Colonic mucosa (tissue), 4 donors: ENCODE measurements at regions not wholly inside any gene's neighbourhood (a gene's known extent, or its start where the extent isn't known, plus 50 kb on each side); places are given as distances from the start of the nearest gene placed in this dataset.
"Not testable (repeated sequence)": the region's sequence is repeated elsewhere in the genome, so short reads cannot be mapped to it uniquely, and the experiment has no call there.

Experiments
- DNase-seq: peaks from one replicate; pipeline ENCODE4 v3.0.0-alpha.2; 2020
- H3K27ac ChIP-seq: fragments of 200-600 bp; one replicate; pipeline ENCODE4 v1.8.0; 2021
- H3K27me3 ChIP-seq: fragments of 200-600 bp; one replicate; pipeline ENCODE4 v1.8.0; 2021
- H3K36me3 ChIP-seq: fragments of 200-600 bp; one replicate; pipeline ENCODE4 v1.8.0; 2021
- H3K4me1 ChIP-seq: fragments of 200-600 bp; one replicate; pipeline ENCODE4 v1.8.0; 2021; ENCODE audit warnings: mild to moderate bottlenecking
- H3K4me3 ChIP-seq: fragments of 200-600 bp; one replicate; pipeline ENCODE4 v1.8.0; 2021
- H3K9ac ChIP-seq, 2 donors: one replicate each; pipeline ENCODE4 v1.7.0; 2013; ENCODE audit warnings: control low read depth in 2 of 2, low read depth in 2 of 2, low read length in 2 of 2
- H3K9me3 ChIP-seq: fragments of 200-600 bp; one replicate; pipeline ENCODE4 v1.8.0; 2021
- CTCF ChIP-seq: fragments of 200-600 bp; IDR thresholded peaks from one replicate; pipeline ENCODE4 v1.8.0; 2022; ENCODE audit warnings: antibody characterized with exemption, mild to moderate bottlenecking
- intact Hi-C: fragments of 100-400 bp; cut with DNase I; formaldehyde crosslinking; loops from one replicate; pipeline ENCODE4 v1.14.1; 2022
- donor health status: healthy.
- donor health status: DM: no; HTN: no; CAD: no.
- donor health status: DM: no; HTN: no; CAD: no.

DNA sequence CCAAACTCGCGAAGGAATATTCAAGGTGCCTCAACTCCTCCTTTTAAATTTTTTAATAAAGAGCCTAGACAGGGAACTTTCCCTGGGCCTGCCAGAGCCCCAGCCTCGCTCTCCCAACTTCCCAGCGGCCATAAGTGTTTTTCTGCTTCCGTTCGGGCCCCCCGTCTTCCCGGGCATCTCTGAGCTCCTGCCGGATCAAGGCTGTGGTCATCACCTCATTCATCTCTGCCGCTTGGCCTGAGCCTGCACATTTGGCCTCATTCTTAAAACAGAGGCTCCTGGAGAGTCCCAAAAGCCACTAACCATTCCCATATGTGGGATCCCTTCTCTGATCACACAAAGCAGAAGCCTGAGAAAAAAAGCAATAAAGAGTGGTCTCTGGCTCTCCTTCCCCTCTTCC lies 969.1 kb upstream of the DEFB115 start:
- Histone ChIP-seq H3K36me3 (no peaks in the 10 kb centered on the region), H3K4me3 (no peak overlapping the region), H3K9ac (no peak overlapping the region), H3K4me1 (no peaks in the 10 kb centered on the region), H3K27me3 (no peaks in the 10 kb centered on the region), H3K27ac (no peak overlapping the region), H3K9me3 (no peaks in the 10 kb centered on the region)
- intact Hi-C loops, result no loop called here
- TF ChIP-seq CTCF, result no peak
- no peak for DNase-seq

DNA sequence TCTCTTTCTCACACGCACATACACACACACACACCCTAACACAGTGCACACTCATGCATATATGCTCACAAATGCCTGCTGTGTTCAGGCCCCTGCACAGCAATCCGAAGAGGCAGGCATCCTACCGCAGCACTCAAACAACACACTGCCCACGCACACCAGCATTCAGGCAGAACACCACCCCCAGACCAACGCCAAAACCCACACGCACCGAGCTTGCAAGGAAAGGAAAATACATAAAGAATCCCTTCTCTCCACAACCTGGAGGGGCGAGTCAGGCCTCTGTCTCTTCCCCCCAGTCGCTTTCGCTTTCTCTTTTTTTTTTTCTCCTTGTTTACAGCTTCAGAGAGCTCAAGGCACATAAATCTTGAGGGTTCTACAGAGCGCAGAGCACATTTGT lies 968.4 kb upstream of the DEFB115 start:
- peak overlapping the region; percentile 59 for H3K27ac ChIP-seq
- H3K27me3 ChIP-seq, result not testable (repeated sequence)

GRCh38 chr20:30289711-30290141 lies 967.7 kb upstream of the DEFB115 start:
- peak overlapping the region in 1 of 2 donors; percentile 43 for H3K9ac ChIP-seq
- H3K9me3 ChIP-seq, H3K4me1 ChIP-seq, intact Hi-C loops, H3K27me3 ChIP-seq, H3K36me3 ChIP-seq: not testable (repeated sequence)
- peak overlapping the region; percentile 59 for H3K27ac ChIP-seq
- H3K4me3 ChIP-seq, result peak overlapping the region; percentile 6
- peak; percentile 41 for DNase-seq

More for the DNA sequence above, 968.4 kb upstream of the DEFB115 start:
- DNase-seq, H3K9ac ChIP-seq, H3K4me3 ChIP-seq, H3K4me1 ChIP-seq, intact Hi-C loops, H3K36me3 ChIP-seq, H3K9me3 ChIP-seq: not testable (repeated sequence)

GRCh38 chr20:30290361-30291063 lies 967.0 kb upstream of the DEFB115 start:
- H3K27ac ChIP-seq, result peak overlapping the region; percentile 59
- H3K36me3 ChIP-seq, H3K9me3 ChIP-seq, H3K4me1 ChIP-seq, H3K27me3 ChIP-seq, H3K9ac ChIP-seq, intact Hi-C loops: not testable (repeated sequence)
- peak overlapping the region; percentile 6 for H3K4me3 ChIP-seq
- peak; percentile 67 for DNase-seq

- H3K4me1 ChIP-seq, H3K4me3 ChIP-seq, H3K36me3 ChIP-seq, H3K27ac ChIP-seq, DNase-seq, H3K27me3 ChIP-seq, H3K9ac ChIP-seq, H3K9me3 ChIP-seq, intact Hi-C loops: not testable (repeated sequence)
Observed at GRCh38 chr20:30291064-30291379, 966.4 kb upstream of the DEFB115 start.

DNA sequence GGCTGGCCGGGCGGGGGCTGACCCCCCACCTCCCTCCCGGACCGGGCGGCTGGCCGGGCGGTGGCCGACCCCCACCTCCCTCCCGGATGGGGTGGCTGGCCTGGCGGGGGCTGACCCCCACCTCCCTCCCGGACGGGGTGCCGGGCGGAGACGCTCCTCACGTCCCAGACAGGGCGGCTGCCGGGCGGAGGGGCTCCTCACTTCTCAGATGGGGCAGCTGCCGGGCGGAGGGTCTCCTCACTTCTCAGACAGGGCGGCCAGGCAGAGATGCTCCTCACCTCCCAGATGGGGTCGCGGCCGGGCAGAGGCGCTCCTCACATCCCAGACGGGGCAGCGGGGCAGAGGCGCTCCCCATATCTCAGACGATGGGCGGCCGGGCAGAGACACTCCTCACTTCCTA lies 965.8 kb upstream of the DEFB115 start:
- H3K4me1 ChIP-seq, H3K36me3 ChIP-seq, DNase-seq, intact Hi-C loops, H3K27ac ChIP-seq, H3K9ac ChIP-seq, H3K4me3 ChIP-seq, H3K27me3 ChIP-seq, H3K9me3 ChIP-seq: not testable (repeated sequence)

DNA sequence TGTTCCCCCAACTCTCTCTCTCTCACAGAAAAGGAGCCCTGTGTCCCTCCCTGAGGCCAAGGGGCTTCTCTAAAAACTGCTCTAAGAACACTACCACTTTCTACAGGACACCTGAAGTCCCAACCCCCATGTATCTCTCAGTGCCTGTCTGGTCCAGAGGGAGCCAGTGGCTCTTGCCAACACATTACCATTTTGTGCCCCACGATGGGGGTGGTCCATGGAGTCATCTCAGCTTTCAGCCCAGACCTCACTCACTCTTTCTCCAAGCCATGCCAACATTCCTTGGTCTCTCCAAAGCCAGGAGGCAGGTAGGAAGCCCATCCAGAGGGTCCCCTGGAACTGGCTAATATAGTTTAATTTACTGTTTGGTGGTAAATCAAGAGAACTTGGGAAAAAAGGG lies 962.1 kb upstream of the DEFB115 start:
- H3K36me3 ChIP-seq, DNase-seq, H3K9me3 ChIP-seq, H3K4me3 ChIP-seq, H3K9ac ChIP-seq, H3K27me3 ChIP-seq, H3K4me1 ChIP-seq, intact Hi-C loops, H3K27ac ChIP-seq: not testable (repeated sequence)

- DNase-seq, H3K4me1 ChIP-seq, H3K27ac ChIP-seq, H3K9me3 ChIP-seq, H3K27me3 ChIP-seq, H3K4me3 ChIP-seq, H3K9ac ChIP-seq, H3K36me3 ChIP-seq, intact Hi-C loops: not testable (repeated sequence)
Observed at GRCh38 chr20:30295967-30296366, 961.5 kb upstream of the DEFB115 start.

DNA sequence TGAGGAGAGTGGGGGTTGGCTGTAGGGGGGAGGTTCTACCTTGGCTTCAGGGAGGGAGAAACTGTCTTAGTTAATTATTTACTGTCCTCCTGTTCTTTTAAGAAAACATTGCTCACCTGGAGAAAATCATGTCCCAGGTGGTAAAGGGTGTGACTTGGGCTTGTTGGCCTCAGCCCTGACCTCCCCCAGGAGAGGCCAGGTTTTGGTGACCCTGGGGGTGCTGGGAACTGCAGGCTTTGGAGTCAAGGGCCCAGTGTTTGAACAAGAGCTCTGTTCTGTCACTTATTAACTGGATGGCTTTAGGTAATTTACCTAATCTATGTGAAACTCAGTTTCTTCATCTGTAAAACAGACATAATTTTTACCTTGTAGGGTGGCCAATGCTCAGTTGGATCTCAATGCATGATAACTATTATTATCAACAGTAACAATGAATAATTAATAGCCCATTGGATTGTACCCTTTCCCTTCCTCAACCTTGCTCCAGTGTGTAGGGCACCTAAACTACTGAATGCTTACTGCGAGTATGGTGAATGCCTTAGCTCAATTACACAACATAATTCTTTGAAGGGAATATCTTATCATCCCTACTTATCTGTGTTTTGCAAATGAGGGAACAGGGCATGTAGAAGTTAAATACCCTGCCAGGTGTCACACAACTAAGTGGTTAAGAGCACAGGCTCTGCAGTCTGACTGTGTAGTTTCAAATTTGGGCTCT lies 959.4 kb upstream of the DEFB115 start:
- H3K36me3 ChIP-seq, H3K9ac ChIP-seq, H3K9me3 ChIP-seq, DNase-seq, H3K27ac ChIP-seq, H3K4me1 ChIP-seq, H3K27me3 ChIP-seq, H3K4me3 ChIP-seq, intact Hi-C loops: not testable (repeated sequence)

GRCh38 chr20:30300220-30300642 lies 957.2 kb upstream of the DEFB115 start:
- DNase-seq, intact Hi-C loops, H3K4me1 ChIP-seq, H3K36me3 ChIP-seq, H3K4me3 ChIP-seq, H3K27ac ChIP-seq, H3K9me3 ChIP-seq, H3K9ac ChIP-seq, H3K27me3 ChIP-seq: not testable (repeated sequence)

DNA sequence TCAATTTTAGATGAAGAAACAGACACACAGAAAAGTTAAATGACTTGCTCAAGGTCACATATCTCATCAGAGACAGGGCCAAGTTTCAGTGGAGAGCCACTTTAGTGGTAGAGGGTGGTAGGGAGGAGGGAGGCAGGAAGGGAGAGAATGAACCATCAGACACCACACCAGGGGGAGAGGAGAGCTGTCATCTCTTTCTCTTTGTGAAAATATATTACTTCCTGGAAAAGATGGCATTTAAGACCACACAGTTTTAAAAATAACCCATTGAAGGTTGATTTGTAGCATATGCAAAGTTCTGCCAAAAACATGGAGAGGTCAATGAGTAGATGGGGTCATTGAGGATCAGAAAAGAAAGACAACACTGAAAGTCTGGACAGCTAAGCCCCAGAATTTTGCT lies 954.7 kb upstream of the DEFB115 start:
- H3K4me1 ChIP-seq, H3K4me3 ChIP-seq, DNase-seq, H3K27me3 ChIP-seq, H3K9ac ChIP-seq, H3K36me3 ChIP-seq, intact Hi-C loops, H3K27ac ChIP-seq, H3K9me3 ChIP-seq: not testable (repeated sequence)

DNA sequence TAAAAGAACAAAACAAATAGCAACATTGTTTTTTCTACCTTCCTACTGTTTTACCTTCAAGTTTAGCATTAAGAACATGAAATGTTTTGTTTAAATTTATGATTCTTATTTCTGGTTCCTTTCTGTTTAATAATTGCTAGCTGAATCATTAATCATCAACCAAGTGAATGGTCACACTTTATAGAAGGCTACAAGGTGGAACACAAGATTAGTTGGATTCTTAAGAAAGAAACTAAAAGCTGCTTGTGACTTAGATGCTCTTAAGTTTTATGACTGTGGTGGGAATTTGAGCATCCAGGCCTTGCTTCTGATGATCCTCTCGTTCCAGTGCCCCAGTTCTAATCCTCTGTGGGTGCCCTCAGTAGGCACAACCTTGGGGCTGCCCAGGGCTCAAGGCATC lies 947.5 kb upstream of the DEFB115 start:
- intact Hi-C loops, DNase-seq, H3K36me3 ChIP-seq, H3K27me3 ChIP-seq, H3K4me3 ChIP-seq, H3K9me3 ChIP-seq, H3K27ac ChIP-seq, H3K9ac ChIP-seq, H3K4me1 ChIP-seq: not testable (repeated sequence)

DNA sequence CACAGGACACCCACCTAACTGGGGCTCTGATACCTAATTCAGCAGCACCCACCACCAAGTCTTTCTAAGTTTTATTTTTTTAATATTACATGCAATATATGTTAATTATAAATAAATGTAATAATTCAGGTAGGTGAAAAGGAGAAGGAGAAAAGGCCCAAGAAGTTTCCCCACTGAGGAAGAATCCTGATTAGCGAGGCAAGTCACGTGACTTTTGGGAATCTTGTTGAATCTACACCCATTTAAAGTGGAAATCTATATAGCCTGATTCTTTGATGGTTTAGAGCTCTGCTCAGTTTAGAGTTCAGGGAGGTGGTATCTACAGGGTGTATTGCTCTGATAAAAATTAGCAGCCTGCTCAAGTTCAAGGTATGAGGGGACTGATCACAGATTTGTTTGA lies 947.1 kb upstream of the DEFB115 start:
- DNase-seq, H3K27ac ChIP-seq, intact Hi-C loops, H3K4me3 ChIP-seq, H3K9me3 ChIP-seq, H3K4me1 ChIP-seq, H3K9ac ChIP-seq, H3K36me3 ChIP-seq, H3K27me3 ChIP-seq: not testable (repeated sequence)
